SJSA1 (cell line): ENCODE measurements at regions not wholly inside any gene's neighbourhood (a gene's known extent, or its start where the extent isn't known, plus 50 kb on each side); places are given as distances from the start of the nearest gene placed in this dataset.
"Not testable (repeated sequence)": the region's sequence is repeated elsewhere in the genome, so short reads cannot be mapped to it uniquely, and the experiment has no call there.

Experiments used
- DNase-seq, 2 experiments: peaks; one replicate each; pipeline ENCODE4 v3.0.0-alpha.2; 2015 to 2020; ENCODE audit warnings: low spot score in 2 of 2, low read depth in 1 of 2
- H3K27ac ChIP-seq: fragments of 250-450 bp; sonication (Bioruptor Pico); 2 replicates; pipeline ENCODE4 v1.5.1; 2020; ENCODE audit warnings: mild to moderate bottlenecking, moderate library complexity
- H3K27me3 ChIP-seq: fragments of 250-450 bp; sonication (Bioruptor Pico); replicated peaks from 2 replicates; pipeline ENCODE4 v1.5.1; 2020; ENCODE audit warnings: mild to moderate bottlenecking, moderate library complexity
- H3K36me3 ChIP-seq: fragments of 250-450 bp; sonication (Bioruptor Pico); 2 replicates; pipeline ENCODE4 v1.5.1; 2020; ENCODE audit warnings: mild to moderate bottlenecking
- H3K4me1 ChIP-seq: fragments of 250-450 bp; sonication (Bioruptor Pico); replicated peaks from 2 replicates; pipeline ENCODE4 v1.6.1; 2021; ENCODE audit warnings: mild to moderate bottlenecking
- H3K4me3 ChIP-seq: fragments of 250-450 bp; sonication (Bioruptor Pico); 2 replicates; pipeline ENCODE4 v1.5.1; 2020; ENCODE audit warnings: mild to moderate bottlenecking
- H3K9me3 ChIP-seq: fragments of 250-450 bp; sonication (Bioruptor Pico); replicated peaks from 2 replicates; pipeline ENCODE4 v1.5.1; 2020; ENCODE audit warnings: mild to moderate bottlenecking

DNA sequence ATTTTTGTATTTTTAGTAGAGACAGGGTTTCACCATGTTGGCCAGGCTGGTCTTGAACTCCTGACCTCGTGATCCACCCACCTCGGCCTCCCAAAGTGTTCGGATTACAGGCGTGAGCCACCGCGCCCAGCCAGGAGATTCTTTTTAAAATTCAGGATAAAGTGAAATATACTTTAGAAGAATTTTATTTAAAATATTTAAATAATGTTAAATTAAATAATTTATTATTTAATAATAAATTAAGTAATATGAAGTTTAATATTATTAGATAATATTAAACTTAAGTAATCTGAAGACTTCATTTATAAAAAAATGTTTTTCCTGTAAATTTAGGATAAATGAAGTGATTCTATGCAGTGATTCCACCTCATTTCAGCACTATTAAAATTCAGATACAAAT is 175.2 kb upstream of the NANOGP8 start:
- H3K9me3 ChIP-seq, H3K4me1 ChIP-seq, DNase-seq, H3K27me3 ChIP-seq, H3K27ac ChIP-seq, H3K36me3 ChIP-seq, H3K4me3 ChIP-seq: not testable (repeated sequence)

GRCh38 chr15:35256551-35256950 is 171.5 kb upstream of the NANOGP8 start:
- DNase-seq, result no peak
- H3K27me3 ChIP-seq, result no peaks in the 10 kb centered on the region
- no peaks in the 10 kb centered on the region for H3K4me1 ChIP-seq
- H3K9me3 ChIP-seq, result no peaks in the 10 kb centered on the region
- H3K27ac ChIP-seq, result no peak overlapping the region
- H3K36me3 ChIP-seq, result no peaks in the 10 kb centered on the region
- no peak overlapping the region for H3K4me3 ChIP-seq

DNA sequence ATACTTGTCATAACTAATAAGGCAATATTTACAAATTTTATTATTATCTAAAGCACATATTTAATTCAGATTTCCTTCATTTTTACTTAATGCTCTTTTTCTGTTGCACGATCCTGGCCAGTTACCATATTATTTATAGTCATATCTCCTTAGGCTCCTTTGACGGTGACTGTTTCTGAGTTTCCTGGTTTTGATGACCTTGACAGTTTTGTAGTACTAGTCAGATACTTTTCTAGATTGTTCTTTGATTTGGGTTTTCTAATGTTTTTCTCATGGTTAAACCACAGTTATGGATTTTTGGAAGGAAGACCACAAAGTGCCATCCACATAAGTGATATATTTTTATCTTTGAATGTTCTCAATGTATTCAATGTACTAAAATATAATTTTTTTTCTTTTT is 171.0 kb upstream of the NANOGP8 start:
- H3K4me1 ChIP-seq, result no peaks in the 10 kb centered on the region
- no peak overlapping the region for H3K4me3 ChIP-seq
- no peaks in the 10 kb centered on the region for H3K27me3 ChIP-seq
- no peak overlapping the region for H3K27ac ChIP-seq
- no peaks in the 10 kb centered on the region for H3K36me3 ChIP-seq
- no peak for DNase-seq
- H3K9me3 ChIP-seq, result no peaks in the 10 kb centered on the region

- H3K4me3 ChIP-seq, H3K4me1 ChIP-seq, H3K36me3 ChIP-seq, DNase-seq, H3K9me3 ChIP-seq, H3K27ac ChIP-seq, H3K27me3 ChIP-seq: not testable (repeated sequence)
These were observed 169.8 kb upstream of the NANOGP8 start for GRCh38 chr15:35254908-35255307.

DNA sequence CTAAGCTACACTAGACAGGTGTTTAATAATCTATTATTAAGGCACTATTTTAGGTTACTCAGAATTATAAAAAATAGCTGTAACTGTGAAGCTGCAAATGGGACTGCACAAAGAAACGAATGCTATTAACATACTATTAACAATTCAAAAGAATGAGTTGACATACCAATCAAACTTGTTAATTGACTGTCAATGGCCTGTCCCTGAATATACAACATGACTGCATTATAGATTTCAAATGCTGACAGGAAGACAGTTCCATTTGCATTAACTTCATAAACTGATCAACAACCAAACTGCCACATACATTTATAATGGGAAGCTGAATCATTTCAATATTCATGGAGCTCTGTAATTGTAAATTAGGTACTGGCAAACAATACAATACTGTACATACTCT is 169.0 kb upstream of the NANOGP8 start:
- Histone ChIP-seq H3K4me1 (no peaks in the 10 kb centered on the region), H3K27ac (no peak overlapping the region), H3K9me3 (no peaks in the 10 kb centered on the region), H3K4me3 (no peak overlapping the region), H3K36me3 (no peaks in the 10 kb centered on the region), H3K27me3 (no peaks in the 10 kb centered on the region)
- no peak for DNase-seq

- Histone ChIP-seq H3K4me3 (no peak overlapping the region), H3K9me3 (no peaks in the 10 kb centered on the region), H3K4me1 (no peaks in the 10 kb centered on the region), H3K36me3 (no peaks in the 10 kb centered on the region), H3K27ac (no peak overlapping the region), H3K27me3 (no peaks in the 10 kb centered on the region)
- DNase-seq, result no peak
These were observed 167.3 kb upstream of the NANOGP8 start for GRCh38 chr15:35252351-35252865.

GRCh38 chr15:35247150-35247549 is 162.1 kb upstream of the NANOGP8 start:
- no peak overlapping the region for H3K4me3 ChIP-seq

DNA sequence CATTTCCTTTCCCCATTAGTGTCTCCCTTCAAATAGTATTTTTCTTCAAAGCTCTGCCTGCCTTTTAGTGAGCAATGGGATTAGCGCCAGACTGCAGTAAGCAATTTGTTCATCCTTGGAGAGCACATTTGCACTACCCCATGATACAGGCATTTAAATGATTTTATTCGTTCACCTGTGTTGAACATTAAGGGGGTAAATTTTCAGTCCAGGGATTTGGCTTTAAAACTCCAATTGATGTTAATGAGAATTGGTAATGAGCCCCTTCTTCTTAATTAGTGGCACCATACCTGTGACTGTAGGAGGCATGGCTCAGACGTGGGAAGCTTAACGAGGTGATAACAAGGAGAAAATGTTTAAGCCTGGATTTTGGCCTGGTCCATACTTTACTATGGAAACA is 161.4 kb upstream of the NANOGP8 start:
- H3K27me3 ChIP-seq, result no peaks in the 10 kb centered on the region
- no peak for DNase-seq
- H3K9me3 ChIP-seq, result no peaks in the 10 kb centered on the region
- no peak overlapping the region for H3K27ac ChIP-seq
- no peaks in the 10 kb centered on the region for H3K36me3 ChIP-seq
- H3K4me3 ChIP-seq, result no peak overlapping the region
- H3K4me1 ChIP-seq, result no peaks in the 10 kb centered on the region

More at GRCh38 chr15:35247150-35247549, 162.1 kb upstream of the NANOGP8 start:
- Histone ChIP-seq H3K4me1 (no peaks in the 10 kb centered on the region), H3K27me3 (no peaks in the 10 kb centered on the region), H3K36me3 (no peaks in the 10 kb centered on the region), H3K9me3 (no peaks in the 10 kb centered on the region), H3K27ac (no peak overlapping the region)
- DNase-seq, result no peak

GRCh38 chr15:35245681-35246080 is 160.6 kb upstream of the NANOGP8 start:
- not testable (repeated sequence) for H3K4me1 ChIP-seq, H3K9me3 ChIP-seq, H3K36me3 ChIP-seq

DNA sequence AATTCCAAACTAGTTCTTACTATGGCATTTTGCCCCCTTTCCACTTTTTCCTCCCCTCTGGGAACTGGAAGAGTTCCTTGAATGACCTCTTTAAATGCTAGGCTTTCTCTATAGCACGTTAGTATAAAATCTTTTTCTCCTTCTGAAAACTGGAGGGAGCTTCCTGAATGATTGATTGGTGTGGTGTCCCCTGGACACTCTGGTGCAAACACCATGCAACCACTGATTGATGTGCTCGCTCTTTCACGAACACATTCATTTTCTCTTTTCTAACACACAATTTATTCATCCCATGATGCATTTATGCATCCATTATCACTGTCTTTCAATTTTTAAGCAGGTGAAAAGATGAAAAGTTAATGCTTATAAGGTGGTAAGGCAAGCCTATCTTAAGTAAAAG is 159.1 kb upstream of the NANOGP8 start:
- DNase-seq, result no peak
- H3K4me1 ChIP-seq, result no peaks in the 10 kb centered on the region
- H3K4me3 ChIP-seq, result no peak overlapping the region
- H3K36me3 ChIP-seq, result no peaks in the 10 kb centered on the region
- H3K27me3 ChIP-seq, result no peaks in the 10 kb centered on the region
- no peak overlapping the region for H3K27ac ChIP-seq
- no peaks in the 10 kb centered on the region for H3K9me3 ChIP-seq

More at GRCh38 chr15:35245681-35246080, 160.6 kb upstream of the NANOGP8 start:
- H3K27ac ChIP-seq, DNase-seq, H3K27me3 ChIP-seq, H3K4me3 ChIP-seq: not testable (repeated sequence)

GRCh38 chr15:35243758-35244157 is 158.7 kb upstream of the NANOGP8 start:
- Histone ChIP-seq H3K27me3 (no peaks in the 10 kb centered on the region), H3K27ac (no peak overlapping the region), H3K9me3 (no peaks in the 10 kb centered on the region), H3K4me3 (no peak overlapping the region), H3K4me1 (no peaks in the 10 kb centered on the region), H3K36me3 (no peaks in the 10 kb centered on the region)
- no peak for DNase-seq

GRCh38 chr15:35239693-35240092 is 154.6 kb upstream of the NANOGP8 start:
- not testable (repeated sequence) for H3K27me3 ChIP-seq, H3K4me3 ChIP-seq, DNase-seq, H3K27ac ChIP-seq, H3K9me3 ChIP-seq, H3K36me3 ChIP-seq, H3K4me1 ChIP-seq

GRCh38 chr15:35238448-35238847 is 153.4 kb upstream of the NANOGP8 start:
- not testable (repeated sequence) for H3K27ac ChIP-seq, DNase-seq, H3K9me3 ChIP-seq, H3K4me1 ChIP-seq, H3K27me3 ChIP-seq, H3K36me3 ChIP-seq, H3K4me3 ChIP-seq

GRCh38 chr15:35229085-35229484 is 144.0 kb upstream of the NANOGP8 start:
- DNase-seq, result no peak
- H3K27me3 ChIP-seq, result no peaks in the 10 kb centered on the region
- no peak overlapping the region for H3K4me3 ChIP-seq

GRCh38 chr15:35218215-35218614 is 133.1 kb upstream of the NANOGP8 start:
- Histone ChIP-seq H3K4me1 (no peaks in the 10 kb centered on the region), H3K4me3 (no peak overlapping the region), H3K9me3 (no peaks in the 10 kb centered on the region), H3K27ac (no peak overlapping the region), H3K36me3 (no peaks in the 10 kb centered on the region), H3K27me3 (no peaks in the 10 kb centered on the region)
- DNase-seq, result no peak

More at GRCh38 chr15:35229085-35229484, 144.0 kb upstream of the NANOGP8 start:
- Histone ChIP-seq H3K36me3 (no peaks in the 10 kb centered on the region), H3K9me3 (no peaks in the 10 kb centered on the region), H3K27ac (no peak overlapping the region), H3K4me1 (no peaks in the 10 kb centered on the region)
